CD14-positive monocyte (primary cell): ENCODE measurements at regions not wholly inside any gene's neighbourhood (a gene's known extent, or its start where the extent isn't known, plus 50 kb on each side); places are given as distances from the start of the nearest gene placed in this dataset.
A peak's percentile ranks its signal among the peaks of the same experiment; 100 is the strongest.

Experiments used
- DNase-seq, 3 donors: peaks; one replicate each; pipeline ENCODE4 v3.0.0-alpha.2; 2011 to 2022
- H2AFZ ChIP-seq: 2 replicates; pipeline ENCODE4 v1.6.0; 2012; ENCODE audit warnings: mild to moderate bottlenecking, low read depth, low read length, inconsistent platforms; ENCODE audit not compliant: insufficient read depth, poor library complexity, severe bottlenecking
- H3K27ac ChIP-seq, 2 donors: 1 replicate in 1 of 2; 2 replicates in 1 of 2; pipeline ENCODE4 v1.5.1; 2012 to 2013; ENCODE audit warnings: low read length in 2 of 2, control low read depth in 1 of 2, inconsistent platforms in 1 of 2, low read depth in 1 of 2, mild to moderate bottlenecking in 1 of 2
- H3K27me3 ChIP-seq, 2 donors: one replicate each; pipeline versions ENCODE4 v1.6.0 to v1.6.1; 2011 to 2013; ENCODE audit warnings: low read length in 2 of 2; ENCODE audit not compliant: control insufficient read depth in 2 of 2, insufficient read depth in 2 of 2
- H3K36me3 ChIP-seq, 2 donors: replicated peaks in 1 of 2; 1 replicate in 1 of 2; 2 replicates in 1 of 2; pipeline versions ENCODE4 v1.5.1 to v1.6.1; 2012 to 2013; ENCODE audit warnings: low read length in 2 of 2, control low read depth in 1 of 2, inconsistent platforms in 1 of 2, mild to moderate bottlenecking in 1 of 2; ENCODE audit not compliant: insufficient read depth in 2 of 2, control insufficient read depth in 1 of 2
- H3K4me1 ChIP-seq, 2 donors: 1 replicate in 1 of 2; 2 replicates in 1 of 2; pipeline versions ENCODE4 v1.5.1 to v1.6.1; 2012 to 2013; ENCODE audit warnings: low read length in 2 of 2, control low read depth in 1 of 2, inconsistent platforms in 1 of 2, mild to moderate bottlenecking in 1 of 2, moderate library complexity in 1 of 2; ENCODE audit not compliant: insufficient read depth in 2 of 2, control insufficient read depth in 1 of 2
- H3K4me2 ChIP-seq: replicated peaks from 2 replicates; pipeline ENCODE3; 2012; ENCODE audit warnings: low read length, moderate library complexity, mild to moderate bottlenecking; ENCODE audit not compliant: poor library complexity, severe bottlenecking; ENCODE audit errors: extremely low read depth
- H3K4me3 ChIP-seq, 3 experiments: fragments of 200-600 bp in 1 of 3; sonication (generic) in 1 of 3; replicated peaks in 1 of 3; 1 replicate in 2 of 3; 2 replicates in 1 of 3; pipeline ENCODE4 v1.5.1; 2011 to 2013; ENCODE audit warnings: low read length in 3 of 3, mild to moderate bottlenecking in 3 of 3, control low read depth in 2 of 3, low read depth in 2 of 3, inconsistent platforms in 1 of 3, moderate library complexity in 1 of 3
- H3K79me2 ChIP-seq: 2 replicates; pipeline ENCODE4 v1.6.0; 2012; ENCODE audit warnings: mild to moderate bottlenecking, control low read depth, inconsistent platforms, low read length, moderate library complexity; ENCODE audit not compliant: insufficient read depth
- H3K9ac ChIP-seq: 2 replicates; pipeline ENCODE4 v1.6.0; 2017; ENCODE audit warnings: low read length, mild to moderate bottlenecking; ENCODE audit not compliant: insufficient read depth, poor library complexity, severe bottlenecking
- H3K9me3 ChIP-seq, 2 donors: replicated peaks in 1 of 2; 1 replicate in 1 of 2; 2 replicates in 1 of 2; pipeline versions ENCODE4 v1.5.1 to v1.6.1; 2012 to 2013; ENCODE audit warnings: low read length in 2 of 2, control low read depth in 1 of 2; ENCODE audit not compliant: control insufficient read depth in 1 of 2, insufficient read depth in 1 of 2
- H4K20me1 ChIP-seq: 2 replicates; pipeline ENCODE4 v1.6.0; 2012; ENCODE audit warnings: mild to moderate bottlenecking, low read length, control low read depth, moderate library complexity; ENCODE audit not compliant: insufficient read depth
- H3K27ac Mint-ChIP-seq, 7 donors: one replicate each; pipeline ENCODE4 v1.8.0; 2020; ENCODE audit warnings: mild to moderate bottlenecking in 7 of 7, mixed read lengths in 7 of 7, moderate library complexity in 6 of 7, inconsistent platforms in 2 of 7
- H3K27me3 Mint-ChIP-seq, 3 donors: one replicate each; pipeline ENCODE4 v1.8.0; 2021 to 2022; ENCODE audit warnings: low read depth in 3 of 3, mild to moderate bottlenecking in 3 of 3, mixed read lengths in 3 of 3, moderate library complexity in 3 of 3, inconsistent platforms in 1 of 3
- H3K36me3 Mint-ChIP-seq, 2 donors: one replicate each; pipeline ENCODE4 v1.8.0; 2020; ENCODE audit warnings: mixed read lengths in 2 of 2, inconsistent platforms in 1 of 2, mild to moderate bottlenecking in 1 of 2
- H3K4me1 Mint-ChIP-seq: one replicate; pipeline ENCODE4 v1.8.0; 2020; ENCODE audit warnings: mild to moderate bottlenecking, mixed read lengths
- H3K4me3 Mint-ChIP-seq, 2 donors: one replicate each; pipeline ENCODE4 v1.8.0; 2020; ENCODE audit warnings: mild to moderate bottlenecking in 2 of 2, mixed read lengths in 2 of 2, moderate library complexity in 1 of 2
- H3K9me3 Mint-ChIP-seq, 7 donors: one replicate each; pipeline ENCODE4 v1.8.0; 2020 to 2022; ENCODE audit warnings: mixed read lengths in 7 of 7, mild to moderate bottlenecking in 6 of 7, moderate library complexity in 6 of 7, inconsistent platforms in 2 of 7
- CTCF ChIP-seq: fragments of 200-600 bp; IDR thresholded peaks from one replicate; pipeline ENCODE4 v1.8.0; 2022; ENCODE audit warnings: antibody characterized with exemption, mild to moderate bottlenecking
- WGBS: methylation state at CpG from one replicate; pipeline ENCODE4 v1.1.5; 2013; ENCODE audit warnings: missing lambda C conversion rate; ENCODE audit not compliant: insufficient coverage; 5-methylcytosine and 5-hydroxymethylcytosine counted together
- intact Hi-C, 2 donors: fragments of 100-400 bp; cut with micrococcal nuclease; formaldehyde crosslinking; loops; one replicate each; pipeline versions ENCODE4 v1.15.0 to v1.15.1; 2023

GRCh38 chr1:29704430-29704829, 468.1 kb downstream of the PTPRU start:
- no CpG with 5 or more reads among the region's 2 CpGs for WGBS
- Histone ChIP-seq H3K4me1 (peaks cover 17 to 22% of the 10 kb centered on the region in 2 donors), H3K36me3 (no peaks in the 10 kb centered on the region), H3K4me2 (no peak overlapping the region), H3K4me3 (no peak overlapping the region), H3K9ac (no peak overlapping the region), H3K27me3 (peaks cover 0 to 20% of the 10 kb centered on the region in 2 donors), H2AFZ (no peak overlapping the region), H3K9me3 (no peaks in the 10 kb centered on the region), H3K79me2 (no peaks in the 10 kb centered on the region), H4K20me1 (no peaks in the 10 kb centered on the region), H3K27ac (no peak overlapping the region)
- no peak overlapping the region for H3K27ac Mint-ChIP-seq
- peaks cover 0 to 3% (median 0%) of the 10 kb centered on the region in 7 donors for H3K9me3 Mint-ChIP-seq
- no peak for TF ChIP-seq CTCF
- H3K27me3 Mint-ChIP-seq = peaks cover 19 to 31% (median 28%) of the 10 kb centered on the region in 3 donors
- intact Hi-C loops = no loop called here
- H3K4me1 Mint-ChIP-seq = peaks cover 19% of the 10 kb centered on the region
- no peaks in the 10 kb centered on the region for H3K36me3 Mint-ChIP-seq
- DNase-seq = no peak
- H3K4me3 Mint-ChIP-seq = no peak overlapping the region

GRCh38 chr1:29703596-29704370, 467.5 kb downstream of the PTPRU start:
- no peak overlapping the region for H3K4me3 Mint-ChIP-seq
- intact Hi-C loops = no loop called here

More at GRCh38 chr1:29703596-29704370, 467.5 kb downstream of the PTPRU start:
- Histone ChIP-seq H3K27ac (no peak overlapping the region), H2AFZ (no peak overlapping the region), H3K79me2 (no peaks in the 10 kb centered on the region), H3K4me1 (peaks cover 10 to 15% of the 10 kb centered on the region in 2 donors), H3K9me3 (no peaks in the 10 kb centered on the region), H3K36me3 (no peaks in the 10 kb centered on the region), H3K27me3 (peaks cover 0 to 20% of the 10 kb centered on the region in 2 donors), H4K20me1 (no peaks in the 10 kb centered on the region), H3K9ac (no peak overlapping the region), H3K4me3 (no peak overlapping the region), H3K4me2 (no peak overlapping the region)
- Mint-ChIP-seq H3K27ac (peak overlapping the region in 1 of 7 donors; percentile 6), H3K36me3 (no peaks in the 10 kb centered on the region), H3K27me3 (peaks cover 19 to 34% (median 28%) of the 10 kb centered on the region in 3 donors), H3K4me1 (peaks cover 12% of the 10 kb centered on the region), H3K9me3 (peaks cover 0 to 3% (median 0%) of the 10 kb centered on the region in 7 donors)
- TF ChIP-seq CTCF = peak; percentile 76
- no peak for DNase-seq
- 38% methylated on average over 7 of the region's 8 CpGs for WGBS
